HG03439 (cell line): ENCODE measurements at regions not wholly inside any gene's neighbourhood (a gene's known extent, or its start where the extent isn't known, plus 50 kb on each side); places are given as distances from the start of the nearest gene placed in this dataset.
"Not testable (repeated sequence)": the region's sequence is repeated elsewhere in the genome, so short reads cannot be mapped to it uniquely, and the experiment has no call there.

Experiments used
- ATAC-seq: cut with Tn5 transposase; IDR thresholded peaks from one replicate; pipeline ENCODE4 v1.9.1; 2021; ENCODE audit warnings: mild to moderate bottlenecking, moderate library complexity; ENCODE audit not compliant: unreplicated experiment

- ATAC-seq = no peak
Observed at GRCh38 chr1:189646066-189646465, 831.6 kb downstream of the BRINP3 start.

DNA sequence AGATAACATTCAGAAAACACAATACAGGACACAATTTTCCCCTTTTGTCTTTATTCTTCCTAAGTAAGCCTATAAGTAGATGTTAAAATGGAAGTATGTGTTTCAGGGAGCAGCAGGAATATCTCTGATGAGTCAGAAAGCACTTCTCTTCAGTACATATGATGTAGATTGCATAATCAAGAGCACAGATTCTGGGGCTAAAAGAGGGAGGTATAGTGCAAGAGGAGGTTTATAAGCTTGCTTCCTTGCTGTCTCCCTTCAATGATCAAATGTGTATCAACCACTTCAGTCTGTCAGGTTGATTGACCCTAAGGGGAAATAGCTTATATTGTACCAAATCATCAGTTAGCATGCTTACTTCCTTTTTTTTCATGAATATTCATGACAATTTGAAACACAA is 822.8 kb downstream of the BRINP3 start:
- ATAC-seq = no peak

DNA sequence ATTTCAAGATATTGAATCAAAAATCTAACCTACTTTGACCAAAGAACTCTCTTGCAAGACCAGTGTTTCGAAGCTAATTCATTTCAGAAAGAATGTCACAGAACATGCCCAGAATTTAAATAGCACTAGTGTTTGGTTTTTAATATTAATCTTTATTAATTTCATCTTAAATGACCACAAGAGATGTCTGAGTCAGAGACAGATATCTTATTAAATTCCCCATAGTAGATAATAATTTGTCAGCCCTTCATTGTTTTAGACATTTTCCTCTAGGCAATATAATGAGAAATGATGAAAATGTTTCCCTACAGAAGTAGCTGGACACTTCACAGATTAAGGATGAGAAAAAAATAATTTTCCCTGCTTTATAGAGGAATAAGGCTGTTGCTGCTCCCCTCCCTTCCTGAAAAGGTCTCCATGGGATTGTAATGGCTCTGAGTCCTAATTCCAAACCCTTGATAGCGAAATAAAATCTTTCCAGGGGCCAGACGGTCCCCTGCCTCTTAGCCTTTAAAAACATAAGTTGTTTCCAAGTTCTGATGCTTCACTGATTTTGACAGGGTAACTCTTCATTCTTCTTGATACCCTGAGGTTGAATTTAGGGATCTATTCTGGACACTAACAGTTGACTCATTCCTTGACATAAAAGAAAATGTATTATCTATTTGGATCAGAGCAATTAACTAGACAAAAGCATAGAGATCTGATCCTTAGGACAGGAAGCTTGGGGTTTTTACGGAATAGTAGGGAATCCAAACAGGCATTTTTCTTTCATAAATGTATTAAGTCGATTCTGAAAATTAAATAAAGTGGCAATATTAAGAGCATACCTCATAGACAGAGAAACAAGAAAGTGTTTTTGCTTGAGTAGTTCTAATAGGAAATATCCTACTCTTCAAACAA is 820.8 kb downstream of the BRINP3 start:
- no peak for ATAC-seq

DNA sequence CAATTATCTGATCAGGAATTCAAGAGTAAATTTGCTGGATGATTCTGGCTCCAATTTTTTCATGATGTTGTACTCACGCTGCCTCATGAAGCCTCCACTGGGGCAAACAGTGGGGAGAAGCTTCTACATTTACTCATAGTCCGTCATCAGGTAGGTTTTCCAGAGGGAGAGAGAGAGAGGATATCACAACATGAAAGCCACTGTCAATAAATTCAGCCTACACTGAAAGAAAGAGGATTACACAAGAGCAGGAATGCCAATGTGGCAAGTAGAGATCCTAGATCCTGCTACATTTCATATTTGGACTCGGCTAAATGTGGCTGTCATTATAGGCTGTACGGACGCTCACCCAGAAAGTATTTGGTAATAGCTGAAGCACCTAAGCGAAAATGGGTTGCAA is 819.9 kb downstream of the BRINP3 start:
- ATAC-seq = no peak

GRCh38 chr1:189658381-189658780 is 819.3 kb downstream of the BRINP3 start:
- no peak for ATAC-seq

DNA sequence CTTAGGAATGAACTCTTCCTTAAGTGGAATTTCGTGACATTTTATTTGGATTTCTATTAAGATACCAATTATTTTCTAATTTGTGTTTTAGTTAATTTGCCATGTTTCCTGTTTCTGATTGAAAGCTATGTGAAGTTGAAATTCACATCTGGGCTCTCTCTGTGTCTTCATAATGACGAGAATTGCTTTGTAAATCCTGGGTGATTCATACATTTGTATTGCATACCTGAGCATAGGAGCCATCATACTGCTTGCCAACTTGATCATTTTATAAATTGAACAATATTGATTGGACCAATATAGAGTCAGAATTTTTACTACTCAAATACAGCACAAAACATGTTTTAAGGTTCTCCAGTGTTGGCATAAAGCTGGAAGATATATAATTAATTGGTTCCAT is 817.9 kb downstream of the BRINP3 start:
- no peak for ATAC-seq

DNA sequence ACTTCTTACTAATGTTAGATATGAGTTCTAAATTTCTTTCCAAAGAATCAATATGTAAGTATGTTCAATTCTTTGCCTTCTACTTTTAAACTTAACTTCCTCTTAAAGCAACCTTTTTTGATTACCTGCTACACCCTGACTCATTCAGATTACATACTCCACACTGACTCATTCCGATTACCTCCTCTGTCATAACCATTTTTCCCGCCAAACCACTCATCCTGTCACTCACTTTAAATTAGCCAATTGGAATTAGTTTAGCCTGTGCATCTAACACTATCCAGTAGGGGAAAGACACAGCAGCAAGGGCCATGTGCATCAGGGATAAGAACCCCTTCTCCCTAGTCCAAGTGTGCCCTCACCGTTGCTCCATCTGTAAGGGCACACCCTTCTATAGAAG is 815.5 kb downstream of the BRINP3 start:
- no peak for ATAC-seq

DNA sequence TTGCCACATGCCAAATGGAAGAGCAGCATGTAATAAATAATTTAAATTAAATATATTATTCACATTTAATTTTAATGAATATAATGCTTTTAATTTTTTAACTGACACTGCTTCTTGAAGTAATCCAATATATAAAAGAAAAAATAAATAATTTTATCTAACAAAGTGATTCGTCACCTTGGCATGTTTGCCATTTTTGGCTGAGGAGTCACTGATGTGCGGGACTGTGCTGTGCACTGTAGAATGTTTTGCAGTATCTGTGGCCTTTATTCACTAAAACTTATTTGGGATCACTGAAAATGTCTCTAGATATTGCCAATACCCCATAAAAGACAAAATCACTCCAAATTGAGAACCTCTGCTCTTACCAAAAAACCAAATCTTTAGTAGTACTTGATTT is 807.8 kb downstream of the BRINP3 start:
- no peak for ATAC-seq

DNA sequence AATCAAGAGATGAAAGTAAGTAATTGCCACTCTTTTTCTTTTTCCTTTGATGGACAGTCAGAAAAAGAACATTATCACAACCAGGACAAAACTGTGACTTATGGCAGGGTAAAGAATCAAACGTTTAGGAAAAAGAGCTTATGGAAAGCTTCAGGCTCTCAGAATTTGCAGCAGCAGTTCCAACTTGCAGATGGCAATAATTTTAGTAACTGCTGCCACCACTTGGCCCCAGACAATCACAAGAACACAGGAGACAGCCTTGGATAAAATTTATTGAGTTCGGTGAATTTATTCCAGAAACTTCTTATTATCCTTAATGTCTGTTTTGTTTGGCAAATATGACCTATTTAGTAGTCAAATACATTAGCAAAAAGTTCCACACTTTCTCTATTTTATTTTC is 804.4 kb downstream of the BRINP3 start:
- no peak for ATAC-seq

- no peak for ATAC-seq
Observed at GRCh38 chr1:189675712-189676244, 801.9 kb downstream of the BRINP3 start.

DNA sequence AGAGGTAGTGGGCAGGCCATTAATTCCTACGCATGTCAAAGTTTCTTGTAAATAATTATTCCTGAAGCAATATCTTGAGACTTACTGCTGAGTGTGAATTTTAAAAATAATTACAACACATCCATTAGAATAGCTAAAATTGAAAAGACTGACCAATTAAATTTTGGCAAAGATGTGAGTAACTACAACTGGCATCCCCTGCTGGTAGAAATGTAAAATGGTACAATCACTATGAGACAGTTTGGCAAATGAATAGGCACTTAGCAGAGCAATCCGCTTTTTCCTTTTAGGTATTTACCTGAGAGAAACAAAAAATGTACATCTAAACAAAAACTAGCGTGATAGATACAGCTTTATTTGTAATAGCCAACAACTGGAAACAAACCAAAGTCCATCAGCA is 798.9 kb downstream of the BRINP3 start:
- ATAC-seq = no peak

DNA sequence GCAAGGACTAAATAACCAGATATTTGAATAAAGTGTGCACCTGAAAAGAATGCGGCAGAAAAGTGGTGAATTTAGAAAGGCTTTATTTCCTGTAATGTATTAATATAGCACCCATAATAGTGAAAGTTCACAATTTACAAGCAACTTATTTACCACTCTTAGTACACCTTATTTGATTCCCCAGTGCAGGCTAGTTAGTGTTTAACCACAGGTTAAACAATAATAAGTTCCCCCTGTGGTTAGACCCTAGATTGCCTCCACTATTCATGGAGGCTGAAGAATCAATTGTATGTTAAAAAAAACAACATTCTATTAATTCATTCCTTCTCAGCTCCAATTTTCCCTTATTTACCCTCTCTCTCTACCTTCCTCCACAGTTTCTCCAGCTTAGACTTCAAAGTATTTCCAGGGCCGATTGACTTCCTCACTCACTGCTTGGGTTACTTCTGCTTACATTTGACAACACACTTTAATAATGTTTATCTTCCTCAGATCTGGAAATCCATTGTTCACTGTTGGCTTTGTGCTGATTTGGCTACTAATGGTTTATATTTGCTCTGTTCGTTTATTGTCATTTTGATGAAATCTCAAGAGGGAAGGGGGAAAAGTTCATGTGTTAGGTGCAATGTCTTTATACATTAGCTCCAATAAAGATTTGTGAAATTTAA is 796.3 kb downstream of the BRINP3 start:
- no peak for ATAC-seq

- no peak for ATAC-seq
Observed at GRCh38 chr1:189682591-189682990, 795.1 kb downstream of the BRINP3 start.

GRCh38 chr1:189686288-189686687 is 791.4 kb downstream of the BRINP3 start:
- no peak for ATAC-seq

DNA sequence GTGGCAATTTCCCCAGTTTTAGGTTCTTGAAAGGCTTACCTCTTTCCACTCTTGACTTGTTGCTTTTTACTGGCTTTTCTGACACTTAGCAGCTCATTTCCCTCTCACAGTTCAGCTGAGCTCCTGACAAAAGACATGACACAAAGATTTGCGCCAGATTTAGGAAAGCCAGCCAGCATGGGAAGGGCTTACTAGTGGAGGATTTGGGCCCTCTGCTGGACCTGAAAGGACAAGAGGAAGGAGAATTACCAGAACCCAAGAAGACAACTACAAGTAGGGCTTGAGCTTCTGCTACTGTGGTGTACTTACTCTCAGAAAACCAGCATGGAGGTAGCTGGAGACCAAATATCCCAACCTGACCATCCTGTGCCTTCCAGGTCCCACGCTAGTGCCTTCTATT is 784.5 kb downstream of the BRINP3 start:
- ATAC-seq = no peak

DNA sequence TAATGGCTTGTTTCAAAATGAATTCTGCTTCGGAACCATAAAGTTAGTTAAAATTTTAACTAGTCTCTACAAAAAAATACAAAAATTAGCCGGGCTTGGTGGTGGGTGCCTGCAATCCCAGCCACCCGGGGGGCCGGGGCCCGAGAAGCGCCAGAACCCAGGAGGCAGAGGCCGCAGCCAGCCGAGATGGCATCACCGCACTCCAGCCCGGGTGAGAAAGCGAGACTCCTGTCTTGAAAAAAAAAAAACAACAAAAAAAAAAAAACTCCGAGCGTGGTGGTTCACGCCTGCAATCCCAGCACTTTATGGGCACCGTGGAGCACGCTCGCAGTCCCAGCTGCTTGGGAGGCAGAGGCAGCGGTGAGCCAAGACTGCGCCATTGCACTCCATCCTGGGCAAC is 781.4 kb downstream of the BRINP3 start:
- no peak for ATAC-seq

- no peak for ATAC-seq
Observed at GRCh38 chr1:189697113-189697512, 780.6 kb downstream of the BRINP3 start.

- no peak for ATAC-seq
Observed at GRCh38 chr1:189701606-189702005, 776.1 kb downstream of the BRINP3 start.

- ATAC-seq = no peak
Observed at GRCh38 chr1:189706594-189706993, 771.1 kb downstream of the BRINP3 start.

- ATAC-seq = no peak
Observed at GRCh38 chr1:189708674-189709073, 769.0 kb downstream of the BRINP3 start.

DNA sequence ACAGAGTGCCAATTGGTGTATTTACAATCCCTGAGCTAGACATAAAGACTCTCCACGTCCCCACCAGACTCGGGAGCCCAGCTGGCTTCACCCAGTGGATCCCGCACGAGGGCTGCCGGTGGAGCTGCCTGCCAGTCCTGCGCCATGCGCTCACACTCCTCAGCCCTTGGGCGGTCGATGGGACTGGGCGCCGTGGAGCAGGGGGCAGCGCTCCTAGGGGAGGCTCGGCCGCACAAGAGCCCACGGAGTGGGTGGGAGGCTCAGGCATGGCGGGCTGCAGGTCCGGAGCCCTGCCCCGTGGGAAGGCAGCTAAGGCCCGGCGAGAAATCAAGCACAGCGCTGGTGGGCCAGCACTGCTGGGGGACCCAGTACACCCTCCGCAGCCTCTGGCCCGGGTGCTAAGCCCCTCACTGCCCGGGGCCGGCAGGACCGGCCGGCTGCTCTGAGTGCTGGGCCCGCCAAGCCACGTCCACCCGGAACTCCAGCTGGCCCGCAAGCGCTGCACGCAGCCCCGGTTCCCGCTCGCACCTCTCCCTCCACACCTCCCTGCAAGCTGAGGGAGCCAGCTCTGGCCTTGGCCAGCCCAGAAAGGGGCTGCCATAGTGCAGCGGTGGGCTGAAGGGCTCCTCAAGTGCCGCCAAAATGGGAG is 759.4 kb downstream of the BRINP3 start:
- ATAC-seq = not testable (repeated sequence)

DNA sequence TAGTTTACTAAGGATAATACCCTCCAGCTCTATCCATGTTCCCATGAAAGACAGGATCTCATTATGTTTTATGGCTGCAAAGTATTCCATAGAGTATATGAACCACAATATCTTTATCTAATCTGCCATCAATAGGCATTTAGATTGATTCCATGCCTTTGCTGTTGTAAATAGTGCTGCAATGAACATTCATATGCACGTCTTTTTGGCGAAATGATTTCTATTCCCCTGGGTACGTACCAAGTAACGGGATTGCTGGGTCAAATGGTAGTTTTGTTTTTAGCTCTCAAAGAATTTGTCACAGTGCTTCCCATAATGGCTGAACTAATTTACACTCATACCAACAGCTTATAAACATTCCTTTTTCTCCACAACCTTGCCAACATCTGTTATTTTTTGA is 750.9 kb downstream of the BRINP3 start:
- ATAC-seq = no peak
